ENCODE measurements at regions not wholly inside any gene's neighbourhood (a gene's known extent, or its start where the extent isn't known, plus 50 kb on each side); places are given as distances from the start of the nearest gene placed in this dataset.

DNA sequence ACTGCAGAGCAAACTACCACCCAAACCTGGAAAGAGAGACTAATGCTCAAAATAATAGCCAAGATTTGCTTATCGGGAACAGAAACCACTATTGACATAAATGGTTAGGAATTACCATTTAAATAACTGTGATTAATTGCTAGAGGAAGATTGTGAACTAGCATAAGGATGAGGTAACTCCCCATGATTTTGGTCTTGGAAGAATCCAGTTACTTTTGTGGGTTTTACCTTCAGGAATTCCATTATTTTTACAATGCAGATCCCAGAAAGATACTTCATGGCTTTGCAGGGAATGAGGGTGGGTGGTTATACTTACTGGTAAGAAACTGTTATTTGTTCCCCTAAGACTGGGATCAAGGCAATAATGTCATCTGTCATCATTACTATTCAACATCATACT lies 652.9 kb upstream of the FLRT2 start:
- TF ChIP-seq, protein P1, sequence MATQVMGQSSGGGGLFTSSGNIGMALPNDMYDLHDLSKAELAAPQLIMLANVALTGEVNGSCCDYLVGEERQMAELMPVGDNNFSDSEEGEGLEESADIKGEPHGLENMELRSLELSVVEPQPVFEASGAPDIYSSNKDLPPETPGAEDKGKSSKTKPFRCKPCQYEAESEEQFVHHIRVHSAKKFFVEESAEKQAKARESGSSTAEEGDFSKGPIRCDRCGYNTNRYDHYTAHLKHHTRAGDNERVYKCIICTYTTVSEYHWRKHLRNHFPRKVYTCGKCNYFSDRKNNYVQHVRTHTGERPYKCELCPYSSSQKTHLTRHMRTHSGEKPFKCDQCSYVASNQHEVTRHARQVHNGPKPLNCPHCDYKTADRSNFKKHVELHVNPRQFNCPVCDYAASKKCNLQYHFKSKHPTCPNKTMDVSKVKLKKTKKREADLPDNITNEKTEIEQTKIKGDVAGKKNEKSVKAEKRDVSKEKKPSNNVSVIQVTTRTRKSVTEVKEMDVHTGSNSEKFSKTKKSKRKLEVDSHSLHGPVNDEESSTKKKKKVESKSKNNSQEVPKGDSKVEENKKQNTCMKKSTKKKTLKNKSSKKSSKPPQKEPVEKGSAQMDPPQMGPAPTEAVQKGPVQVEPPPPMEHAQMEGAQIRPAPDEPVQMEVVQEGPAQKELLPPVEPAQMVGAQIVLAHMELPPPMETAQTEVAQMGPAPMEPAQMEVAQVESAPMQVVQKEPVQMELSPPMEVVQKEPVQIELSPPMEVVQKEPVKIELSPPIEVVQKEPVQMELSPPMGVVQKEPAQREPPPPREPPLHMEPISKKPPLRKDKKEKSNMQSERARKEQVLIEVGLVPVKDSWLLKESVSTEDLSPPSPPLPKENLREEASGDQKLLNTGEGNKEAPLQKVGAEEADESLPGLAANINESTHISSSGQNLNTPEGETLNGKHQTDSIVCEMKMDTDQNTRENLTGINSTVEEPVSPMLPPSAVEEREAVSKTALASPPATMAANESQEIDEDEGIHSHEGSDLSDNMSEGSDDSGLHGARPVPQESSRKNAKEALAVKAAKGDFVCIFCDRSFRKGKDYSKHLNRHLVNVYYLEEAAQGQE (IDR thresholded peaks at IDR 0.05; ENCODE audit: insufficient read depth in 1 of 2, low read depth in 2 of 2, low read length in 2 of 2): no peak
- TF ChIP-seq POLR2AphosphoS5 (IDR thresholded peaks at IDR 0.05; ENCODE audit: low read depth, low read length) (no peak), TAF1 (IDR thresholded peaks at IDR 0.05; ENCODE audit: borderline replicate concordance, insufficient read depth, low read length) (no peak), SIN3A (IDR thresholded peaks at IDR 0.05; ENCODE audit: borderline replicate concordance, insufficient read depth, low read length) (no peak)
